Testis (tissue), 2 donors: ENCODE measurements at regions not wholly inside any gene's neighbourhood (a gene's known extent, or its start where the extent isn't known, plus 50 kb on each side); places are given as distances from the start of the nearest gene placed in this dataset.

Experiments
- DNase-seq: peaks from one replicate; pipeline ENCODE4 v3.0.0-alpha.2; 2019
- H3K27ac ChIP-seq, 2 donors: fragments of 200-600 bp; sonication (generic); one replicate each; pipeline ENCODE4 v1.5.1; 2019
- H3K27me3 ChIP-seq: fragments of 200-600 bp; sonication (generic); one replicate; pipeline ENCODE4 v1.5.1; 2019
- H3K36me3 ChIP-seq: fragments of 200-600 bp; sonication (generic); one replicate; pipeline ENCODE4 v1.5.1; 2017; ENCODE audit warnings: low read depth; ENCODE audit errors: missing control alignments
- H3K4me1 ChIP-seq: fragments of 200-600 bp; sonication (generic); one replicate; pipeline ENCODE4 v1.5.1; 2019
- H3K4me3 ChIP-seq, 2 donors: fragments of 200-600 bp; sonication (generic); one replicate each; pipeline ENCODE4 v1.5.1; 2017 to 2019
- H3K9me3 ChIP-seq: fragments of 200-600 bp; sonication (generic); one replicate; pipeline ENCODE4 v1.5.1; 2017
- CTCF ChIP-seq, 3 experiments: fragments of 450-650 bp in 2 of 3; fragments of 200-600 bp in 1 of 3; sonication (generic) in 1 of 3; IDR thresholded peaks; one replicate each; pipeline ENCODE4 v1.5.1; 2016 to 2019; ENCODE audit warnings: antibody characterized with exemption in 3 of 3, mild to moderate bottlenecking in 2 of 3, moderate library complexity in 1 of 3
- POLR2A ChIP-seq: fragments of 450-650 bp; IDR thresholded peaks from one replicate; pipeline ENCODE4 v1.6.1; 2017; ENCODE audit warnings: antibody characterized with exemption, mild to moderate bottlenecking, moderate library complexity
- WGBS, 2 donors: methylation state at CpG; one replicate each; pipeline ENCODE4 v1.1.5; 2018; 5-methylcytosine and 5-hydroxymethylcytosine counted together
- intact Hi-C: fragments of 100-400 bp; cut with DNase I; formaldehyde crosslinking; loops from one replicate; pipeline ENCODE4 v1.15.1; 2023; ENCODE audit warnings: low total_unique reads

- no peaks in the 10 kb centered on the region for H3K4me1 ChIP-seq
- no peaks in the 10 kb centered on the region for H3K36me3 ChIP-seq
- H3K27me3 ChIP-seq = no peaks in the 10 kb centered on the region
- no peak for DNase-seq
- TF ChIP-seq POLR2A = no peak
- no peak for TF ChIP-seq CTCF (IDR thresholded peaks at IDR 0.05)
- WGBS, 2 donors = 47 to 54% methylated on average over 3 of the region's 3 CpGs
- intact Hi-C loops = no loop called here
- no peak overlapping the region for H3K4me3 ChIP-seq
- no peaks in the 10 kb centered on the region for H3K9me3 ChIP-seq
- no peak overlapping the region for H3K27ac ChIP-seq
Observed at GRCh38 chr2:122843503-122843902, 1088.1 kb downstream of the TSN start.

DNA sequence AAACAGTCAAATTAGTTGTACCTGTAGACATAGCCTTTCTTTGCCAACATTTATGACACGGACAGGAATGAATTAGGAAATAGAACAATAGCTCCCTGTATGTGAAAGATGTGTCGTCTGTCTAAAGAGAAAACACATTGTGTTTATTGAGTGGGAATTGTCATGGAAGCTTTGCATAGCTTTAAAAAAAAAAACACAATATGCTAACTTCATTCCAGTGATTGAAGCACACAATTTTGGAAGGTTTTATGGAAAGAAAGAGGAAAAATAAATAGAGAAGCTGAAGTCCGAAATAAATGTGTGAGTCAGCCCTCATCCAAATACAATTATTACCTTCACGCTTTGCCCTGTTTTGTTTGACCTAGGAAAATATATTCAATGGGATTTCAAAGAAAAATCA lies 1095.7 kb downstream of the TSN start:
- no peak for DNase-seq
- intact Hi-C loops = no loop called here
- H3K9me3 ChIP-seq = no peaks in the 10 kb centered on the region
- WGBS, 2 donors = 85 to 89% methylated on average over 4 of the region's 4 CpGs
- no peaks in the 10 kb centered on the region for H3K36me3 ChIP-seq
- H3K4me1 ChIP-seq = peaks cover 3% of the 10 kb centered on the region
- H3K27me3 ChIP-seq = no peaks in the 10 kb centered on the region
- TF ChIP-seq POLR2A (no peak), CTCF (IDR thresholded peaks at IDR 0.05) (no peak)
- no peak overlapping the region for H3K27ac ChIP-seq
- no peak overlapping the region for H3K4me3 ChIP-seq

DNA sequence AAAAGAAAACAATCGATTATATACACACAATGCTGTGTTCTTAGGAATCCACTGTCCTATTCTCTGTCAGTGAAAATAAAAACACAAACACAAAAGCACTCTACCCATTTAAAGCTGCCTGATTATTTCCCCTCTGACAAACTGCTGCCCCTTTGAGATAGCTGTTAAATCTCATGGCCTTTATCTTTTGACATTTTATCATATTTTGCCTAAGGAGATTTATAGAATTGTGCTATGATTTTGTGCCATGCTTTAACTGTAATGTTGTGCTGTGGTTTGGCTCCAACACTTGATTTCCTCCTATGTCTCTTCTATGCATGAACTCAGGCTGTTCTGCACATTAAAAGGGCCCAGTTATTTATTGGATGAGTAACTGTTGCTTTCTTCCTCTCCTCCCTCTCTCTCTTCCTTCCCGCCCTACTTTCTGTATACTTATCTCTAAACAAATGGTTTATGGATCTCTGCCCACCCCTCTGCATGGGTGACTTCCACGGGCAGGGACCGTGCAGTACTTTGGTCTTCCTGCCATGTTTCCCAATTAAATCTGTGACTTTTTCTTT lies 1096.6 kb downstream of the TSN start:
- no peaks in the 10 kb centered on the region for H3K9me3 ChIP-seq
- 24 to 25% methylated on average over 4 of the region's 4 CpGs for WGBS, 2 donors
- TF ChIP-seq CTCF (IDR thresholded peaks at IDR 0.05) = no peak
- no peak for TF ChIP-seq POLR2A
- no peaks in the 10 kb centered on the region for H3K27me3 ChIP-seq
- intact Hi-C loops = no loop called here
- DNase-seq = no peak
- H3K4me3 ChIP-seq = no peak overlapping the region
- peaks cover 3% of the 10 kb centered on the region for H3K4me1 ChIP-seq
- H3K36me3 ChIP-seq = no peaks in the 10 kb centered on the region
- no peak overlapping the region for H3K27ac ChIP-seq

DNA sequence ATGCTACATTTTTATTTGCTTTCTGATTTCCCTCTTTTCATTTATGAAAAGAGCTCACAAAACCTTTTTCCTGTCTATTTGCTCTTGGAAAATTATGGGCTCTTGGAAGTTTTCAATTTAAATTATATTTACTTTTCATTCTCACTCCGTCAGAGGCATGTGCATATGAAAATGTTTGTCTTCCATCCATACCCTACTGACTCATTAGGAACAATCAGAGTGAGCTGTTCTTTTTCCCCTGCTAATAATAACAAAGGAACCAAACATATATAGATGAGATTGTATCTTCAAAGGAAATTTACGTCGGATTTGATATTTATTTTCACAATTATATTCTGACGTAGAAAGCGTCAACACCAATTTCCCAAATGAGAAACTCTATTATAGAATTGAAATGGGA lies 1101.2 kb downstream of the TSN start:
- peaks cover 3% of the 10 kb centered on the region for H3K4me1 ChIP-seq
- H3K4me3 ChIP-seq = no peak overlapping the region
- H3K9me3 ChIP-seq = no peaks in the 10 kb centered on the region
- H3K27me3 ChIP-seq = no peaks in the 10 kb centered on the region
- no peaks in the 10 kb centered on the region for H3K36me3 ChIP-seq
- no peak overlapping the region for H3K27ac ChIP-seq
- intact Hi-C loops = no loop called here
- TF ChIP-seq POLR2A = no peak
- no peak for TF ChIP-seq CTCF (IDR thresholded peaks at IDR 0.05)
- WGBS, 2 donors = 89% methylated on average over 5 of the region's 5 CpGs
- no peak for DNase-seq

- H3K9me3 ChIP-seq = no peaks in the 10 kb centered on the region
- no peak overlapping the region for H3K27ac ChIP-seq
- no peaks in the 10 kb centered on the region for H3K4me1 ChIP-seq
- H3K36me3 ChIP-seq = no peaks in the 10 kb centered on the region
- H3K27me3 ChIP-seq = no peaks in the 10 kb centered on the region
- no peak for DNase-seq
- 78 to 91% methylated on average over 2 of the region's 2 CpGs for WGBS, 2 donors
- intact Hi-C loops = no loop called here
- H3K4me3 ChIP-seq = no peak overlapping the region
- TF ChIP-seq CTCF (IDR thresholded peaks at IDR 0.05) (no peak), POLR2A (no peak)
Observed at GRCh38 chr2:122858075-122858702, 1102.7 kb downstream of the TSN start.
